ENCODE measurements at regions not wholly inside any gene's neighbourhood (a gene's known extent, or its start where the extent isn't known, plus 50 kb on each side); places are given as distances from the start of the nearest gene placed in this dataset.
A peak's percentile ranks its signal among the peaks of the same experiment; 100 is the strongest.

- Histone ChIP-seq H4K8ac (ENCODE audit: low read depth, low read length) (no peak overlapping the region), H3K27me3 (ENCODE audit: insufficient read depth, low read length, poor library complexity) (no peaks in the 10 kb centered on the region), H3K56ac (ENCODE audit: low read length) (peak overlapping the region; percentile 84), H3K9ac (ENCODE audit: low read length) (peak overlapping the region; percentile 69), H2AK5ac (ENCODE audit: low read length) (no peak overlapping the region), H3K18ac (ENCODE audit: low read length) (peak overlapping the region; percentile 18), H2BK15ac (replicated peaks; ENCODE audit: low read depth) (no peak overlapping the region), H2BK5ac (ENCODE audit: low read length) (no peak overlapping the region), H3K23ac (ENCODE audit: low read length) (peak overlapping the region; percentile 80), H3K4ac (ENCODE audit: low read depth, low read length) (peak overlapping the region; percentile 56), H3K4me2 (ENCODE audit: low read length) (peak overlapping the region; percentile 57), H3K4me1 (ENCODE audit: control insufficient read depth, low read depth, low read length) (no peaks in the 10 kb centered on the region), H3K4me3 (ENCODE audit: low read length) (no peak overlapping the region), H3K27ac (ENCODE audit: low read depth, low read length) (no peak overlapping the region), H3K79me1 (ENCODE audit: low read length) (no peaks in the 10 kb centered on the region), H2BK120ac (ENCODE audit: low read depth, low read length) (no peak overlapping the region), H3K36me3 (ENCODE audit: control insufficient read depth, insufficient read depth, low read length) (no peaks in the 10 kb centered on the region), H4K5ac (ENCODE audit: low read length) (no peak overlapping the region), H3K79me2 (ENCODE audit: control insufficient read depth, insufficient read depth, low read length) (no peaks in the 10 kb centered on the region)
- peak; percentile 80 for DNase-seq
- WGBS (ENCODE audit: extremely low coverage, insufficient coverage, low lambda C conversion rate) = no CpG with 5 or more reads among the region's 58 CpGs
Measured at GRCh38 chr5:174311531-174312269, 266.2 kb downstream of the NSG2 start.

- Histone ChIP-seq H3K4me3 (ENCODE audit: low read length) (no peak overlapping the region), H3K23ac (ENCODE audit: low read length) (no peak overlapping the region), H2BK15ac (replicated peaks; ENCODE audit: low read depth) (no peak overlapping the region), H3K4ac (ENCODE audit: low read depth, low read length) (no peak overlapping the region), H3K79me1 (ENCODE audit: low read length) (no peaks in the 10 kb centered on the region), H2BK5ac (ENCODE audit: low read length) (no peak overlapping the region), H3K36me3 (ENCODE audit: control insufficient read depth, insufficient read depth, low read length) (no peaks in the 10 kb centered on the region), H3K56ac (ENCODE audit: low read length) (peak overlapping the region; percentile 70), H3K18ac (ENCODE audit: low read length) (no peak overlapping the region), H3K4me1 (ENCODE audit: control insufficient read depth, low read depth, low read length) (no peaks in the 10 kb centered on the region), H3K4me2 (ENCODE audit: low read length) (no peak overlapping the region), H4K5ac (ENCODE audit: low read length) (no peak overlapping the region), H4K8ac (ENCODE audit: low read depth, low read length) (no peak overlapping the region), H2BK120ac (ENCODE audit: low read depth, low read length) (no peak overlapping the region), H2AK5ac (ENCODE audit: low read length) (no peak overlapping the region), H3K27ac (ENCODE audit: low read depth, low read length) (no peak overlapping the region), H3K79me2 (ENCODE audit: control insufficient read depth, insufficient read depth, low read length) (no peaks in the 10 kb centered on the region), H3K27me3 (ENCODE audit: insufficient read depth, low read length, poor library complexity) (no peaks in the 10 kb centered on the region), H3K9ac (ENCODE audit: low read length) (no peak overlapping the region)
- no CpG with 5 or more reads among the region's 25 CpGs for WGBS (ENCODE audit: extremely low coverage, insufficient coverage, low lambda C conversion rate)
- no peak for DNase-seq
Measured at GRCh38 chr5:174312270-174312617, 266.7 kb downstream of the NSG2 start.

- no peaks in the 10 kb centered on the region for H3K79me2 ChIP-seq (ENCODE audit: control insufficient read depth, insufficient read depth, low read length)
- H4K5ac ChIP-seq (ENCODE audit: low read length) = no peak overlapping the region
- no peak overlapping the region for H2BK120ac ChIP-seq (ENCODE audit: low read depth, low read length)
- H3K4ac ChIP-seq (ENCODE audit: low read depth, low read length) = no peak overlapping the region
- H2AK5ac ChIP-seq (ENCODE audit: low read length) = no peak overlapping the region
- no peak overlapping the region for H3K27ac ChIP-seq (ENCODE audit: low read depth, low read length)
- no peak overlapping the region for H3K4me3 ChIP-seq (ENCODE audit: low read length)
- no peaks in the 10 kb centered on the region for H3K4me1 ChIP-seq (ENCODE audit: control insufficient read depth, low read depth, low read length)
- H2BK5ac ChIP-seq (ENCODE audit: low read length) = no peak overlapping the region
- no peak overlapping the region for H3K18ac ChIP-seq (ENCODE audit: low read length)
- no peaks in the 10 kb centered on the region for H3K36me3 ChIP-seq (ENCODE audit: control insufficient read depth, insufficient read depth, low read length)
- no peak overlapping the region for H3K23ac ChIP-seq (ENCODE audit: low read length)
- H3K27me3 ChIP-seq (ENCODE audit: insufficient read depth, low read length, poor library complexity) = no peaks in the 10 kb centered on the region
- H3K9ac ChIP-seq (ENCODE audit: low read length) = no peak overlapping the region
- DNase-seq = no peak
- no CpG with 5 or more reads among the region's 8 CpGs for WGBS (ENCODE audit: extremely low coverage, insufficient coverage, low lambda C conversion rate)
- H3K4me2 ChIP-seq (ENCODE audit: low read length) = no peak overlapping the region
- H3K56ac ChIP-seq (ENCODE audit: low read length) = no peak overlapping the region
- H3K79me1 ChIP-seq (ENCODE audit: low read length) = no peaks in the 10 kb centered on the region
- no peak overlapping the region for H4K8ac ChIP-seq (ENCODE audit: low read depth, low read length)
- no peak overlapping the region for H2BK15ac ChIP-seq (replicated peaks; ENCODE audit: low read depth)
Measured at GRCh38 chr5:174312641-174313040, 267.1 kb downstream of the NSG2 start.

- no peak overlapping the region for H2BK120ac ChIP-seq (ENCODE audit: low read depth, low read length)
- no CpG with 5 or more reads among the region's 5 CpGs for WGBS (ENCODE audit: extremely low coverage, insufficient coverage, low lambda C conversion rate)
- H3K4ac ChIP-seq (ENCODE audit: low read depth, low read length) = no peak overlapping the region
- no peak overlapping the region for H4K5ac ChIP-seq (ENCODE audit: low read length)
- H3K18ac ChIP-seq (ENCODE audit: low read length) = no peak overlapping the region
- H3K27me3 ChIP-seq (ENCODE audit: insufficient read depth, low read length, poor library complexity) = no peaks in the 10 kb centered on the region
- no peak overlapping the region for H3K27ac ChIP-seq (ENCODE audit: low read depth, low read length)
- no peak overlapping the region for H2BK15ac ChIP-seq (replicated peaks; ENCODE audit: low read depth)
- no peak overlapping the region for H3K4me3 ChIP-seq (ENCODE audit: low read length)
- H2AK5ac ChIP-seq (ENCODE audit: low read length) = no peak overlapping the region
- no peak for DNase-seq
- no peaks in the 10 kb centered on the region for H3K36me3 ChIP-seq (ENCODE audit: control insufficient read depth, insufficient read depth, low read length)
- no peak overlapping the region for H3K56ac ChIP-seq (ENCODE audit: low read length)
- H4K8ac ChIP-seq (ENCODE audit: low read depth, low read length) = no peak overlapping the region
- H3K4me2 ChIP-seq (ENCODE audit: low read length) = no peak overlapping the region
- no peaks in the 10 kb centered on the region for H3K4me1 ChIP-seq (ENCODE audit: control insufficient read depth, low read depth, low read length)
- no peak overlapping the region for H2BK5ac ChIP-seq (ENCODE audit: low read length)
- H3K9ac ChIP-seq (ENCODE audit: low read length) = no peak overlapping the region
- H3K79me2 ChIP-seq (ENCODE audit: control insufficient read depth, insufficient read depth, low read length) = no peaks in the 10 kb centered on the region
- no peak overlapping the region for H3K23ac ChIP-seq (ENCODE audit: low read length)
- no peaks in the 10 kb centered on the region for H3K79me1 ChIP-seq (ENCODE audit: low read length)
Measured at GRCh38 chr5:174313615-174314014, 268.1 kb downstream of the NSG2 start.

GRCh38 chr5:174314261-174314660 lies 268.8 kb downstream of the NSG2 start:
- H2AK5ac ChIP-seq (ENCODE audit: low read length) = no peak overlapping the region
- no peak overlapping the region for H3K4me2 ChIP-seq (ENCODE audit: low read length)
- no peak overlapping the region for H3K18ac ChIP-seq (ENCODE audit: low read length)
- no peaks in the 10 kb centered on the region for H3K79me2 ChIP-seq (ENCODE audit: control insufficient read depth, insufficient read depth, low read length)
- H2BK120ac ChIP-seq (ENCODE audit: low read depth, low read length) = no peak overlapping the region
- no peak overlapping the region for H4K5ac ChIP-seq (ENCODE audit: low read length)
- H3K27me3 ChIP-seq (ENCODE audit: insufficient read depth, low read length, poor library complexity) = no peaks in the 10 kb centered on the region
- H3K56ac ChIP-seq (ENCODE audit: low read length) = no peak overlapping the region
- no CpG with 5 or more reads among the region's 9 CpGs for WGBS (ENCODE audit: extremely low coverage, insufficient coverage, low lambda C conversion rate)
- no peak overlapping the region for H3K4me3 ChIP-seq (ENCODE audit: low read length)
- H2BK15ac ChIP-seq (replicated peaks; ENCODE audit: low read depth) = no peak overlapping the region
- no peaks in the 10 kb centered on the region for H3K79me1 ChIP-seq (ENCODE audit: low read length)
- no peaks in the 10 kb centered on the region for H3K4me1 ChIP-seq (ENCODE audit: control insufficient read depth, low read depth, low read length)
- no peak overlapping the region for H3K23ac ChIP-seq (ENCODE audit: low read length)
- no peak overlapping the region for H3K27ac ChIP-seq (ENCODE audit: low read depth, low read length)
- H3K9ac ChIP-seq (ENCODE audit: low read length) = no peak overlapping the region
- H4K8ac ChIP-seq (ENCODE audit: low read depth, low read length) = no peak overlapping the region
- DNase-seq = no peak
- no peaks in the 10 kb centered on the region for H3K36me3 ChIP-seq (ENCODE audit: control insufficient read depth, insufficient read depth, low read length)
- H2BK5ac ChIP-seq (ENCODE audit: low read length) = no peak overlapping the region
- H3K4ac ChIP-seq (ENCODE audit: low read depth, low read length) = no peak overlapping the region

GRCh38 chr5:174315471-174315870 lies 270.0 kb downstream of the NSG2 start:
- Histone ChIP-seq H2AK5ac (ENCODE audit: low read length) (no peak overlapping the region), H2BK120ac (ENCODE audit: low read depth, low read length) (no peak overlapping the region), H3K23ac (ENCODE audit: low read length) (no peak overlapping the region), H3K79me2 (ENCODE audit: control insufficient read depth, insufficient read depth, low read length) (no peaks in the 10 kb centered on the region), H4K8ac (ENCODE audit: low read depth, low read length) (no peak overlapping the region), H3K9ac (ENCODE audit: low read length) (no peak overlapping the region), H3K18ac (ENCODE audit: low read length) (no peak overlapping the region), H2BK5ac (ENCODE audit: low read length) (no peak overlapping the region), H3K4me1 (ENCODE audit: control insufficient read depth, low read depth, low read length) (no peaks in the 10 kb centered on the region), H3K27ac (ENCODE audit: low read depth, low read length) (no peak overlapping the region), H2BK15ac (replicated peaks; ENCODE audit: low read depth) (no peak overlapping the region), H3K56ac (ENCODE audit: low read length) (peak overlapping the region; percentile 15), H3K79me1 (ENCODE audit: low read length) (no peaks in the 10 kb centered on the region), H4K5ac (ENCODE audit: low read length) (no peak overlapping the region), H3K4ac (ENCODE audit: low read depth, low read length) (no peak overlapping the region), H3K36me3 (ENCODE audit: control insufficient read depth, insufficient read depth, low read length) (no peaks in the 10 kb centered on the region), H3K27me3 (ENCODE audit: insufficient read depth, low read length, poor library complexity) (no peaks in the 10 kb centered on the region), H3K4me3 (ENCODE audit: low read length) (no peak overlapping the region), H3K4me2 (ENCODE audit: low read length) (no peak overlapping the region)
- WGBS (ENCODE audit: extremely low coverage, insufficient coverage, low lambda C conversion rate) = no CpG with 5 or more reads among the region's 5 CpGs
- DNase-seq = no peak
